Hepatocyte (in vitro differentiated cells): ENCODE measurements at regions not wholly inside any gene's neighbourhood (a gene's known extent, or its start where the extent isn't known, plus 50 kb on each side); places are given as distances from the start of the nearest gene placed in this dataset.

Experiments
- EZH2 ChIP-seq: fragments of 200-600 bp; sonication (generic); IDR thresholded peaks from 2 replicates; pipeline ENCODE4 v1.6.1; 2016; ENCODE audit warnings: antibody characterized with exemption, mild to moderate bottlenecking, borderline replicate concordance
- EZH2phosphoT487 ChIP-seq: fragments of 200-600 bp; sonication (generic); IDR thresholded peaks from one replicate; pipeline ENCODE4 v1.6.1; 2018; ENCODE audit warnings: antibody characterized with exemption, mild to moderate bottlenecking, low read depth, moderate library complexity; ENCODE audit not compliant: unreplicated experiment, severe bottlenecking
- TF ChIP-seq, protein P1 (sequence below): fragments of 200-600 bp; sonication (generic); IDR thresholded peaks from 2 replicates; pipeline ENCODE4 v1.5.1; 2016; ENCODE audit warnings: antibody characterized with exemption, mild to moderate bottlenecking; ENCODE audit not compliant: poor library complexity

DNA sequence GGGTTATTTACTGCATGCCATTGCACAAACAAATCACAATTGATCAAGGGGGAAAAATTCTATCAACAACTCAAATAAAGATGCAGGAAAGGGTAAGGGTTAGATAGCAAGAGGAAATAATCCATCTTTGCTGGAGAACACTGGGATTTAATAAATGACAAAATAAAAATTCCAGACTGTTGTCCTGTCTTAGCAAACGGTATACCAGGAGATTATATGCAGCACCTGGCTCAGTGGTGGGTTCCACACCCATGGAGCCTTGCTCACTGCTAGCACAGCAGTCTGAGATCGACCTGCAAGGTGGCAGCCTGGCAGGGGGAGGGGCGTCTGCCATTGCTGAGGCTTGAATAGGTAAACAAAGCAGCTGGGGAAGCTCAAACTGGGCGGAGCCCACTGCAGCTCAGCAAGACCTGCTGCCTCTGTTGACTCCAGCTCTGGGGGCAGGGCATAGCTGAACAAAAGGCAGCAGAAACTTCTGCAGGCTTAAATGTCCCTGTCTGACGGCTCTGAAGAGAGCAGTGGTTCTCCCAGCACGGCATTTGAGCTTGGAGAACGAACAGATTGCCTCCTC lies 296.5 kb upstream of the THSD7B start:
- TF ChIP-seq EZH2, result no peak
- TF ChIP-seq, protein P1, sequence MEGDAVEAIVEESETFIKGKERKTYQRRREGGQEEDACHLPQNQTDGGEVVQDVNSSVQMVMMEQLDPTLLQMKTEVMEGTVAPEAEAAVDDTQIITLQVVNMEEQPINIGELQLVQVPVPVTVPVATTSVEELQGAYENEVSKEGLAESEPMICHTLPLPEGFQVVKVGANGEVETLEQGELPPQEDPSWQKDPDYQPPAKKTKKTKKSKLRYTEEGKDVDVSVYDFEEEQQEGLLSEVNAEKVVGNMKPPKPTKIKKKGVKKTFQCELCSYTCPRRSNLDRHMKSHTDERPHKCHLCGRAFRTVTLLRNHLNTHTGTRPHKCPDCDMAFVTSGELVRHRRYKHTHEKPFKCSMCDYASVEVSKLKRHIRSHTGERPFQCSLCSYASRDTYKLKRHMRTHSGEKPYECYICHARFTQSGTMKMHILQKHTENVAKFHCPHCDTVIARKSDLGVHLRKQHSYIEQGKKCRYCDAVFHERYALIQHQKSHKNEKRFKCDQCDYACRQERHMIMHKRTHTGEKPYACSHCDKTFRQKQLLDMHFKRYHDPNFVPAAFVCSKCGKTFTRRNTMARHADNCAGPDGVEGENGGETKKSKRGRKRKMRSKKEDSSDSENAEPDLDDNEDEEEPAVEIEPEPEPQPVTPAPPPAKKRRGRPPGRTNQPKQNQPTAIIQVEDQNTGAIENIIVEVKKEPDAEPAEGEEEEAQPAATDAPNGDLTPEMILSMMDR, result no peak
- TF ChIP-seq EZH2phosphoT487, result no peak
